HG03139 (cell line): ENCODE measurements at regions not wholly inside any gene's neighbourhood (a gene's known extent, or its start where the extent isn't known, plus 50 kb on each side); places are given as distances from the start of the nearest gene placed in this dataset.
"Not testable (repeated sequence)": the region's sequence is repeated elsewhere in the genome, so short reads cannot be mapped to it uniquely, and the experiment has no call there.

Experiments
- ATAC-seq: cut with Tn5 transposase; IDR thresholded peaks from one replicate; pipeline ENCODE4 v1.9.1; 2021; ENCODE audit not compliant: unreplicated experiment

GRCh38 chr13:64662887-64663593 lies 2567.1 kb downstream of the PCDH9 start:
- ATAC-seq = no peak

GRCh38 chr13:64648293-64648692 lies 2581.8 kb downstream of the PCDH9 start:
- ATAC-seq = no peak

- ATAC-seq = no peak
These were observed 2587.1 kb downstream of the PCDH9 start for GRCh38 chr13:64643066-64643465.

- ATAC-seq = no peak
These were observed 2590.1 kb downstream of the PCDH9 start for GRCh38 chr13:64640002-64640401.

GRCh38 chr13:64639206-64639605 lies 2590.9 kb downstream of the PCDH9 start:
- ATAC-seq = no peak

GRCh38 chr13:64633948-64634347 lies 2596.2 kb downstream of the PCDH9 start:
- ATAC-seq = no peak

- no peak for ATAC-seq
These were observed 2602.5 kb downstream of the PCDH9 start for GRCh38 chr13:64627654-64628053.

GRCh38 chr13:64626105-64626504 lies 2604.0 kb downstream of the PCDH9 start:
- ATAC-seq = no peak

GRCh38 chr13:64617231-64617630 lies 2612.9 kb downstream of the PCDH9 start:
- ATAC-seq = no peak

- no peak for ATAC-seq
These were observed 2638.2 kb downstream of the PCDH9 start for GRCh38 chr13:64591971-64592370.

- no peak for ATAC-seq
These were observed 2650.8 kb downstream of the PCDH9 start for GRCh38 chr13:64579331-64579730.

GRCh38 chr13:64568748-64569147 lies 2661.4 kb downstream of the PCDH9 start:
- no peak for ATAC-seq

GRCh38 chr13:64558031-64558430 lies 2672.1 kb downstream of the PCDH9 start:
- not testable (repeated sequence) for ATAC-seq

GRCh38 chr13:64556376-64556775 lies 2673.8 kb downstream of the PCDH9 start:
- ATAC-seq = no peak

- ATAC-seq = no peak
These were observed 2676.6 kb downstream of the PCDH9 start for GRCh38 chr13:64553411-64554129.

GRCh38 chr13:64551755-64552154 lies 2678.4 kb downstream of the PCDH9 start:
- no peak for ATAC-seq

GRCh38 chr13:64546371-64546770 lies 2683.8 kb downstream of the PCDH9 start:
- ATAC-seq = no peak

GRCh38 chr13:64540976-64541375 lies 2689.2 kb downstream of the PCDH9 start:
- no peak for ATAC-seq

GRCh38 chr13:64540468-64540867 lies 2689.7 kb downstream of the PCDH9 start:
- no peak for ATAC-seq

- ATAC-seq = no peak
These were observed 2691.4 kb downstream of the PCDH9 start for GRCh38 chr13:64538711-64539110.

- no peak for ATAC-seq
These were observed 2695.8 kb downstream of the PCDH9 start for GRCh38 chr13:64534302-64534701.

GRCh38 chr13:64531400-64531799 lies 2698.7 kb downstream of the PCDH9 start:
- ATAC-seq = no peak
